ENCODE measurements at regions not wholly inside any gene's neighbourhood (a gene's known extent, or its start where the extent isn't known, plus 50 kb on each side); places are given as distances from the start of the nearest gene placed in this dataset.
"Not testable (repeated sequence)": the region's sequence is repeated elsewhere in the genome, so short reads cannot be mapped to it uniquely, and the experiment has no call there.

DNA sequence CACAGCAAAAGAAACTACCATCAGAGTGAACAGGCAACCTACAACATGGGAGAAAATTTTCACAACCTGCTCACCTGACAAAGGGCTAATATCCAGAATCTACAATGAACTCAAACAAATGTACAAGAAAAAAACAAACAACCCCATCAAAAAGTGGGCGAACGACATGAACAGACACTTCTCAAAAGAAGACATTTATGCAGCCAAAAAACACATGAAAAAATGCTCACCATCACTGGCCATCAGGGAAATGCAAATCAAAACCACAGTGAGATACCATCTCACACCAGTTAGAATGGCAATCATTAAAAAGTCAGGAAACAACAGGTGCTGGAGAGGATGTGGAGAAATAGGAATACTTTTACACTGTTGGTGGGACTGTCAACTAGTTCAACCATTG is 207.8 kb downstream of the USP6NL start:
- not testable (repeated sequence) for H3K36me3 Mint-ChIP-seq (ENCODE audit: low read depth); DNase-seq; ATAC-seq; H3K27me3 Mint-ChIP-seq; H3K9me3 Mint-ChIP-seq; H3K4me3 Mint-ChIP-seq
- Mint-ChIP-seq H3K27ac (peak overlapping the region; percentile 83), H3K4me1 (peaks cover 49% of the 10 kb centered on the region)

DNA sequence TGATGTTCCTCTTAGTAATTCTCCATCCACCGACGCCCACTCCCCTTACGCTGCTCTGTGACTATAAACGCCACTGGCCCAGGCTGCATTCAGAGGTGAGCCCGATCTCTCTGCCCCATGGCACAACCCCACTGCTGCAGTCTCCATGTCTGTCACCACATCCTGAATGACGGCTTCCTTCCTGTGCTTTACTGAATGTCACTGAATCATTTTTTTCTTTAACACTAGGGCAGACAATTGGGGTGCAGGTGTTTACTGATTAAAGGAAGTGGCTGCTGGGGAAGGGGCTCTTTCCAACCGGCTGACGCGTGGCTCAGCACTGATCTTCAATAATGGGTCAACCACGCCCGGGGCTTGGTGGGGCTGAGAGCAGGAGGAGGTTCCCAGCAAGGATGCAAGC is 208.3 kb downstream of the USP6NL start:
- no peaks in the 10 kb centered on the region for H3K27me3 Mint-ChIP-seq
- H3K4me3 Mint-ChIP-seq: peak overlapping the region; percentile 34

DNA sequence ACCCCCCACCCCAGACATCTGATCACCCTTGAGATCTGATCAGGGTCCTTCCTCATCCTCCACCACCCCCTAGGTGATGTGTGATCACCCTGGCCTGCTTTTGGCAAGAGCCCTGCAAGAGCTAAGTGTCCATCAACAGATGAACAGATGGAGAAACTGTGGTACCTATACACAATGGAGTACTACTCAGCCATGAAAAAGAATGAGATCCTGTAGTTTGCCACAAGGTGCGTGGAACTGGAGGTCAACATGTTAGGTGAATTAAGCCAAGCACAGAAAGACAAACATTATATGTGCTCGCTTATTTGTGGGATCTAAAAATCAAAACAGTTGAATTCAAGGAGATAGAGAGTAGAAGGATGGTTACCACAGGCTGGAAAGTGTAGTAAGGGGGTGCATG is 209.1 kb downstream of the USP6NL start:
- no peak for ATAC-seq
- H3K4me3 Mint-ChIP-seq: no peak overlapping the region
- no peak for DNase-seq

More for the DNA sequence above, 208.3 kb downstream of the USP6NL start:
- Mint-ChIP-seq H3K27ac (peak overlapping the region; percentile 83), H3K9me3 (no peaks in the 10 kb centered on the region), H3K4me1 (peaks cover 47% of the 10 kb centered on the region), H3K36me3 (ENCODE audit: low read depth) (peaks cover 3% of the 10 kb centered on the region)
- ATAC-seq (peak; percentile 95), DNase-seq (peak; percentile 62)

DNA sequence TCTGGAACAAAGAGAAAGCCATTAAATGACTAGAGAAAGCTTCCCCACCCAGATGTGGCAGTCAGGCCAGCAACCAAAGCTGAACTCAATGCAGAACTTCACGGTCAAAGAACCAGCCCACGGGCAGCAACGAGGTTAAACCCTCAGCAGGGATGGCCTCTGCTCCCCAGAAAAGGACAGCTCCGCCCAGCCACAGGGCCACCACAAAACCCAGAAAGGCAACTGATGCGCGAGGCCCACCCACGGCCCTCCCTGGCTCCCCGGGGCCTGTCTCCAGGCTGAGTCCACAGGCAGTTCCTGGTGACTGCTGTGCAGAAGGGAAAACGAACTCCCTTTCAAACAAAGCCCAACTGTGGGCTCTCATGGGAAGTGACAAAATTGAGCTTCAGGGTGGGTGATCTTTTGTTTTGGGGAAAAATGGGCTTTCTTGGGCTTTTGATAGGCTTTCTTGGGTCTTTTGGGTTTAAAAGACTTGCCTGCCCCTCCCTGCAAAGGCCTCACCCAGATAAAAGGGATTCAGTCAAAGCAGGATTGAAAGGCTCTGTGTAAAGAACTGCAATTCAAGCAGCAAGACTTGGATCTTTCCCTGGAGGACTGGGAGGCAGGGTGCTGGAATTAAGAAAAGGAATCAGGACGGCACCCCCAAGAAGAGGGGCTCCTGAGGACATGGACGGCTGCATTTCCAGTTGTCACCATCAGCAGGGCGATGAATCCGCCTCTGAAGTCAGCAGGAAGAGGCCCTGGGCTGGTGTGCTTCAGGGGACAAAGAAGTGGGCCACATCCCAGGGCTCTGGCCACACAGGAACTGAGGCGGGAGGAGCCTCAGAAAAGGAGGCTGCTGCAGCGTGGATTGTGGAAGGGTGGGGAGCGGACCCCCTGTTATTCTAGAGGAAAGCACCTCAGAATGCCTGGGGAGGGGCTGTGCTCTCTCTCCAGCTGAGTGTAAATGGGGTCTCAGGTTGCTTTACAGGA is 209.9 kb downstream of the USP6NL start:
- ATAC-seq: no peak
- H3K4me1 Mint-ChIP-seq: peaks cover 39% of the 10 kb centered on the region
- DNase-seq: peak; percentile 31
- H3K36me3 Mint-ChIP-seq (ENCODE audit: low read depth): peaks cover 3% of the 10 kb centered on the region
- H3K9me3 Mint-ChIP-seq: no peaks in the 10 kb centered on the region
- H3K27ac Mint-ChIP-seq: peak overlapping the region; percentile 39
- H3K4me3 Mint-ChIP-seq: no peak overlapping the region
- no peaks in the 10 kb centered on the region for H3K27me3 Mint-ChIP-seq

More for the DNA sequence above, 209.1 kb downstream of the USP6NL start:
- Mint-ChIP-seq H3K4me1 (peaks cover 42% of the 10 kb centered on the region), H3K27ac (peak overlapping the region; percentile 5), H3K27me3 (no peaks in the 10 kb centered on the region), H3K36me3 (ENCODE audit: low read depth) (peaks cover 3% of the 10 kb centered on the region), H3K9me3 (no peaks in the 10 kb centered on the region)

DNA sequence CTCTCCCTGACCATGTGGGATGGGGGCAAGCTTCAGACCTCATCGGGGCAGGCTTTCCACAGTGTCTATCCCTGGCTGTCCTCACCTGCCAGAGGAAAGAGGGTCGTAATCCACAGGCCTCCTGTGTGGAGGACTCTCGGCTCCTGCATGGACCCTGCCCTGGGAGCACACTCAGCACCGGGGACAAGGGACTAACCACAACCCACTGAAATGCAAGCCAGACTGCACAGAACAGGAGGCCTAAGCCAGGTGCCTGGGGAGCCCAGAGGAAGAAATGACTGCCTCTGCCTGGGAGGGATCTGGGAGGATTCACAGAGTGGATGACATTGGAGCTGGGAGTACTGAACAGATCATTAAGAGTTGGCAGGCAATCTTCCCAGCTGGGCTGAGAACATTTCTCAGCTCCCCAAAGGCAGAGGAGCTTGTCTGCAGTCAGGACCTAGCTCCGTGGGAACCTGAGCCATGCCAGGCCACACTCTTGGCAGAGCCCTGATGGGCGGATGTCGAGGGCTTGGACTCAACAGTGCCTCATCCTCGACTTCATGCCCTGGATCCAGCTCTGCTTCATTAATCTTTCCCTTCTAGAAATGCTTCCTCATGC is 213.4 kb downstream of the USP6NL start:
- H3K9me3 Mint-ChIP-seq: no peaks in the 10 kb centered on the region
- DNase-seq: no peak
- H3K36me3 Mint-ChIP-seq (ENCODE audit: low read depth): peaks cover 1% of the 10 kb centered on the region
- peaks cover 22% of the 10 kb centered on the region for H3K4me1 Mint-ChIP-seq
- H3K4me3 Mint-ChIP-seq: no peak overlapping the region
- ATAC-seq: no peak
- no peak overlapping the region for H3K27ac Mint-ChIP-seq
- no peaks in the 10 kb centered on the region for H3K27me3 Mint-ChIP-seq

DNA sequence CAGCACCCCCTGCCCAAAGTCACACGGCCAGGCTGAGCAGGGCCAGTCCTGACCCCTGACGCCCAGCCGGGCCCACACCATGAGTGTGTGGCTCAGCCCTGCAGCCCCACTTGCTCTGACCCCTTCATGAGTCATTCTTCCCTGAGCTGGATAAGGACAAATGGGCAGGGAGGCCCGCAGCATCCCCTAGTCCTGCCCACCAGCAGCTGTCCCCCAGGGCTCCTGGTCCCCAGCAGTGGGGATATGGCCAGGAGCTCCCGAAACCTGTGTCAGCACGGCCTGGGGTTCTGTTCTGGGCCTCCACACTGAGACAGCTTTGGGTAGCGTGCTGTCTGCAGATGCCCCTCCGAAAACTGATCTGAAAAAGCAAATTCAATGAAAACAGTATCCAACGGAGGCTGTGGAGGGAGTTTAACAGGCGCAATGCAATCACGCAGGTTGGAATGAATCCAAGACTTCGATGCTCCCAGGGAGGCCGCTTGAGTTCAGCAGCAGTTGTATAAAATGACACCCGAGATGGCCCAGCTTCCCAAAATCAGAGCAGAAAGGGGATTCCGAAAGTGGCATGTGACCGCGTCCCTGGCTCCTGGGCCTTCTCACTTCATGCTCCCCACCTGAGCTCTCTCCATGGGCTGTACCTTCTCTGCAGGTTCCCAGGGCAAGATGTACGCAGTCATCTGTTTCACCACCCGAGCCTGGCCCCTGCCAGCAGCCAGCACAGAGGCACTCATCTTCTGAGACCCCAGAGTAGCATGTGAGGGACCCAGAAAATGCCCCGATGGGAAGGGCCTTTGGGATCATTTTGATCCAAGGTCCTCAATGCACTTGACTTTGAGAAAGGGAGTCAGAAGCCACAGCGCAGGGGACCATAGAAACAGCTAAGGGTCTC is 214.1 kb downstream of the USP6NL start:
- DNase-seq: no peak
- no peak overlapping the region for H3K27ac Mint-ChIP-seq
- H3K4me1 Mint-ChIP-seq: peaks cover 16% of the 10 kb centered on the region

DNA sequence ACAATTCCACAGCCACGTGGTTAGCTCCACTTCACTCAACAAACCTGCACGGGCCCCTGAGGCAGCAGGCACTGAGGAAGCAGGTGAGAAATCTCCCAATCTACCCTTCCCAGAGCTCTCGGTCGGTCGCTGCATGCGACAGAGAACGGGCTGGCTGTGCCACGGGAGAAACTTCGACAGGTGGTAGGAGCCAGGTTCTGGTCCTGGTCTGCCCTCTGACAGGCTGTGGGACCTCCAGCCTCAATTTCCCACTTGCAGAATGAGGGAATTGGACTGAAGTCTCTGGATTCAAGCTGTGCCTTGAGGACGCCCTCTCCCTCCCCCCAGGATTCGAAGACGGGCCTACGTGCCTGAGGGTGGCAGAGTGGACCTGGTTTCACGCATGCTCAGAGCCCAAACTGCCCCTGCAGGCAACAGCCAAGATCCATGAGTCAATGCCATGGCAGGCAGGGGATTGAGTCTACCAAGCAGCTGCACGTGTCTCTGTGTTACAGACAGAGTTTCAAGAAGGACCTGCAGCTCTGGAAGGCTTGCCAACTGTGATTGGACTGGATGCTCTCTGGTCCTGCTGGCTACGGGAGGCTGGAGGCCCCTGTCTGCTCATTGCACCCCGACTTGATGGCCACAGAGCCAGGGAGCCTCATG is 215.0 kb downstream of the USP6NL start:
- Mint-ChIP-seq H3K4me3 (no peak overlapping the region), H3K27me3 (no peaks in the 10 kb centered on the region), H3K36me3 (ENCODE audit: low read depth) (no peaks in the 10 kb centered on the region), H3K4me1 (peaks cover 7% of the 10 kb centered on the region), H3K9me3 (no peaks in the 10 kb centered on the region), H3K27ac (no peak overlapping the region)
- DNase-seq (no peak), ATAC-seq (no peak)

More for the DNA sequence above, 214.1 kb downstream of the USP6NL start:
- H3K36me3 Mint-ChIP-seq (ENCODE audit: low read depth): no peaks in the 10 kb centered on the region
- H3K9me3 Mint-ChIP-seq: no peaks in the 10 kb centered on the region
- no peak for ATAC-seq
- H3K4me3 Mint-ChIP-seq: no peak overlapping the region
- no peaks in the 10 kb centered on the region for H3K27me3 Mint-ChIP-seq

DNA sequence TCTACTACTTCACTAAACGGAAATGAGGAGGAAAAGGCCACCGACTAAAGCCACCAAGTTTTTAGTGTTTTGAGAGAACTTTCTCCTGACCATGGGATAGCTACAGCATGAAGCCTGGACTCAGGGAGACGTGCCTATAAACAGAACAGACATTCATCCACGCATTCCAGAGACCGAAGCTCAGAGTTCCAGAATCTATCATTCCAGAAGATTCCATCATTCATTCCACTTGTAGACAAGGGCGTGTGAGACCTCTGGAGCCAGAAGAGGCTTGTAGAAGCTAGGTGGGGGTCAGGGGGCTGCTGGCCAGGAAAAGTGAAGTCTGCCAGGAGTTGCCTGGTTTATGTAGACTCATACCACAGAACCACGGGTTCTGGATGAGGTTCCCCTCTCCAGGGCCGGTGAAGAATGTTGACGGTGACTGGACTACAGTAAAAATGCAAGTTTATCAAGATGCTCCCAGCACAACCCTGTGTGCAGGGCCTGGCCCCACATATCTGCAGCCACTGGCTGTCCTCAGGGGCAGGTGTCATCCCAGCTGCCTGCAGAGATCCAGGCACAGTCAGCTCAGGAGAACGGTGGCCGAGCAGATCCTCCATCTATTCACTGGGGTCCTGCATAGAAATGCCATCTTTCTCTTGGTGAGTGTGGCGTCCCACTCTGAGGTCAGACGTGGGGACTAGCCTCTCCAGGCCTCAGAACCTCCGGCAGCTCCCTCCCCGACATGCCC is 215.7 kb downstream of the USP6NL start:
- H3K9me3 Mint-ChIP-seq: no peaks in the 10 kb centered on the region
- no peaks in the 10 kb centered on the region for H3K36me3 Mint-ChIP-seq (ENCODE audit: low read depth)
- no peak overlapping the region for H3K4me3 Mint-ChIP-seq
- ATAC-seq (no peak), DNase-seq (no peak)
- H3K27ac Mint-ChIP-seq: no peak overlapping the region
- H3K27me3 Mint-ChIP-seq: no peaks in the 10 kb centered on the region
- peaks cover under 1% of the 10 kb centered on the region for H3K4me1 Mint-ChIP-seq

DNA sequence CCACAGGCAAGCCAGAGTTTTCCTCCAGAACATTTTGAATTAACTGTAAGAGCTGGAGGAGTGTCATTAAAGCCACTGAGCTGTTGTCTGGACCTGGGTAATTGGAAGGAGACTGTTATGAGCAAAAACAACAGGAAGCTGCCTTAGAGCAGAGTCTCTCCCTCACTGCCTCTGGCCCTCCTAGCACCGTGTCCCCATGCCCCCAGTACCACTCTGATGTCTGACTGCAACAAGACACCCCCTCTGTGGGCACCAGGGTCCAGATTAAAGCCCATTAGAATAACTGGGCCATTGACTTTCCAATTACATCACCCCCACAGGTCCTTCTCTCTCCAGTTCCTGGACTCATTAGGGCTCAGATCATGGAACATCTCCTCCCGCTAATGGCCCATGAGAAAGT is 216.3 kb downstream of the USP6NL start:
- no peaks in the 10 kb centered on the region for H3K9me3 Mint-ChIP-seq
- DNase-seq (no peak), ATAC-seq (no peak)
- H3K36me3 Mint-ChIP-seq (ENCODE audit: low read depth): no peaks in the 10 kb centered on the region
- no peak overlapping the region for H3K4me3 Mint-ChIP-seq
- no peaks in the 10 kb centered on the region for H3K27me3 Mint-ChIP-seq
- H3K27ac Mint-ChIP-seq: no peak overlapping the region
- H3K4me1 Mint-ChIP-seq: no peaks in the 10 kb centered on the region

DNA sequence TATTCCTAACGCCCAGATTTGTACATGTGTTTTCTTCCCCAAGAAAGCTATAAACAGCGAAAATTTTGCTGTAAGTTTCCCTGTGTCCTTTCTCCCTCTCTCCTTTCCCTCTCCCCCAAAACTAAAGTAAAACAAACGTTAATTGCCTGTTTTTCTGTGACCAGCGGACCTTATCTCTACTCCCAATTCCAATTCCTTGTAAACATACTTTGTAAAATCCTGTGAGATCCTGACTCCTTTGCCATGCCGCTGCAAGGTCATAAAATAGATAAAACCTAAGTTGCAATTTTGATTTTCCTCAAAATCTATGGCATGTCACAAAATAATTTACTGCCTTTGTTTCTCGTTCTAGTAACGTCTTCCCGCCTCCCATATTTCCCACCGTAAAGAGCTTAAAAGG is 217.6 kb downstream of the USP6NL start:
- Mint-ChIP-seq H3K9me3 (no peaks in the 10 kb centered on the region), H3K36me3 (ENCODE audit: low read depth) (no peaks in the 10 kb centered on the region), H3K27ac (no peak overlapping the region), H3K4me3 (no peak overlapping the region), H3K4me1 (no peaks in the 10 kb centered on the region), H3K27me3 (no peaks in the 10 kb centered on the region)
- no peak for ATAC-seq
- no peak for DNase-seq

DNA sequence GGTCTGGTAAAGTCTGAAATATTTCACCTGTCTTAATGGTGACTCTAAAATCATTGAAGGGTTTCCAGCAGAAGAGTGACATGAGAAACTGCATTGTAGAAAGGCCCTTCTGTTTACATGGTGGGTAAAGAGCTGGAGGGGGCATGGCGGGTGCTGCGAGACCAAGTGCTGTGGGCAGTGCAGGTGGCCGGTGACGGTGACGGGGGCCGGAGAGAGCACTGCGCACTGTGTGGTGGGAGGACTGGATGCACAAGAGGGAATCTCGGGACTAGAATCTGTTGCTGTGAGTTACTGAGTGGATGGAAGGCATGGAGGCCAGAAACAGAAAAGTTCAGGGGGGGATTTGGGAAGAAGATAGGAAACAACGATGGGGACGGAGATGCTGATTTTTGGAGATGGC is 218.7 kb downstream of the USP6NL start:
- Mint-ChIP-seq H3K4me3 (no peak overlapping the region), H3K9me3 (no peaks in the 10 kb centered on the region), H3K27ac (no peak overlapping the region), H3K36me3 (ENCODE audit: low read depth) (no peaks in the 10 kb centered on the region), H3K4me1 (no peaks in the 10 kb centered on the region), H3K27me3 (no peaks in the 10 kb centered on the region)
- no peak for DNase-seq
- ATAC-seq: no peak

DNA sequence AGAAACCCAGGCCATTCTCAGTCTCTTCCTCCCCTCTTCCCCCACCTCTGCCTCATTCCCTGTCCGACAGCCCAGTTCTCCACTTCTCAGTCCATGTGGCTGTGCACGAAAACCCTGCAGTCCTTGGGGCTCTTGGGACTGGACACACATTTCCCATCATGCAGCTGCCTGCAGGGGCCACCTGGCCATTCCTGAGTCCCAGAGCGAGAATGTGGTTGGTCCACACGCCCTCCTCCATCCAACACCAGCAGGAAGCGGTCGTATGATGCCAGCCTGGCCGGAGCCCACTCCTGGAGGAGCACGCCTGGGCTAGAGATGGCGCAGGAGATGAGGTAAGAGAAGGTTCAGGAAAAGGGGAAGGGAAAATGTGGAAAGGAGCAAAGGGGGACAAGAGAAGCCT is 222.5 kb downstream of the USP6NL start:
- no peaks in the 10 kb centered on the region for H3K9me3 Mint-ChIP-seq
- H3K4me1 Mint-ChIP-seq: no peaks in the 10 kb centered on the region
- no peaks in the 10 kb centered on the region for H3K27me3 Mint-ChIP-seq
- H3K36me3 Mint-ChIP-seq (ENCODE audit: low read depth): no peaks in the 10 kb centered on the region
- no peak overlapping the region for H3K27ac Mint-ChIP-seq
- DNase-seq (no peak), ATAC-seq (no peak)
- H3K4me3 Mint-ChIP-seq: no peak overlapping the region

DNA sequence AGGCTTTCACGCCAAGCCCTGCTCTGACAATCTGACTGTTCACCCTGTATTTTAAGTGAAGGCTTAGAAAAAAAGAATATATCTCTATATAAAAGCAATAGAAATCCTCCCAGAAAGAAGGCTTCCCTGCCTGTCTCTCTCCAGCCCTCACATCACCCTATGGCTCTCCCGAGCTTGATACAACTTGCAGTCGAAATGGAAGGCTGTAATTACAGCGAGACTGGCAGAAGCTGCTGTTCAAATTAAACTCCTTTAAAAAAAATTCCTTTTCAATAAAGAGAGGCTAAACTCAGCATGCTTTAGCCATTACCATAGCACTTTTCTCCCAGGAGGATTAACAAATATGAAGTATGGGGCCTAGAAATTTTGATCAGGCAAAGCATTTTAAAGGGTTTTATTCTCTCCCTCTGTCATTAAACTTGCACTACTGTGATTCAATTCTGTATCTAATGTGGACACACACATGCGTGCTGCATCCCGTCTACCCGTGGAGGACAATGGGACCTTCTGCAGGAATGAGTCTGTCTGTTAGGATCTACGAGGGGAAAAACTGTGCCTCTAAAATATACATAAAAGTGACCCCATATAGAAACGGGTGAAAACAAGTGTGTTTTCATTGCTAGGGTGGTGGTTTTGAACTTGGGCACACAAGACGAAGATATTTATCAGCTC is 223.8 kb downstream of the USP6NL start:
- no peaks in the 10 kb centered on the region for H3K27me3 Mint-ChIP-seq
- H3K4me3 Mint-ChIP-seq: no peak overlapping the region
- H3K9me3 Mint-ChIP-seq: no peaks in the 10 kb centered on the region
- H3K36me3 Mint-ChIP-seq (ENCODE audit: low read depth): no peaks in the 10 kb centered on the region
- no peak for ATAC-seq
- DNase-seq: no peak
- H3K27ac Mint-ChIP-seq: no peak overlapping the region
- H3K4me1 Mint-ChIP-seq: no peaks in the 10 kb centered on the region
